ENCODE measurements at regions not wholly inside any gene's neighbourhood (a gene's known extent, or its start where the extent isn't known, plus 50 kb on each side); places are given as distances from the start of the nearest gene placed in this dataset.

DNA sequence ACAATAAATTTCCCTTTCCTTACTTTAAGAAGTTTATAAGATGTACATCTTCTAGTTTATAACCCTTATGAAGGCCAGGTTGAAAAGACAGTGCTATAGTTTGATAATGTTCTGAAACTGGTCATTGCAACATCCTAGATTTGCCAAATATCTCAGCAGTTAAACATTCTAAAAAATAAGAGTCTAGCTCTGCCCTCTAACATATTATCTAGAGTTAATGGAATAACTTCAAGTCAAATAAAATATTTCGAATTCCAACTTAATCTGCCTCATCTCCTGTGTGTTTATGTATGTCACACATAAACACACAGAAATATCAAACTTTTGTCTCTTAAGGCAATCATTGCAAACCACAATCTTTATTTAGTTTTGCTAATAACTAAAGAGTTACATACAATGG is 796.6 kb downstream of the TLE1 start:
- H3K27me3 Mint-ChIP-seq (ENCODE audit: low read depth) = no peaks in the 10 kb centered on the region
- H3K36me3 Mint-ChIP-seq (ENCODE audit: low read depth) = no peaks in the 10 kb centered on the region
- no peak overlapping the region for H3K27ac Mint-ChIP-seq
- peaks cover 15% of the 10 kb centered on the region for H3K9me3 Mint-ChIP-seq
- no peaks in the 10 kb centered on the region for H3K4me1 Mint-ChIP-seq
- H3K4me3 Mint-ChIP-seq = no peak overlapping the region
- no peak for TF ChIP-seq CTCF (IDR thresholded peaks at IDR 0.05; ENCODE audit: unreplicated experiment in 3 of 3)

DNA sequence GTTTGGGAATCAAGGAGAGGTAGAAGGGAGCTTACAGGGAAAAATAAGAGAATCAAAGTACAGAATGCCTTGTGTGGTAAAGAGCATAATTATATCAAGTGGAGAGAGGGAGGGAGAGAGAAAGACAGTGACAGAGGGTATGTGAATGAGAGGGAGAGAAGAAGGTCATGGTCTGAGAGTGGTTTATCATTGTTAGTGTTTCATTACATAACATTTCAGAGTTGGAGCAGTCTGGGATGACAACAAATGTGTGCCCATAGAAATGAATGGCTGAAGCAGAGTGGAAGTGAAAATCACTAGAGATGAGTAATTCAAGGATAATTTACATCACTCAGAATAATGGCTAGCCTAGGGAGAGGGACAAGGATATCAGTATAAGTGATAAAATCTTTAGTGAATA is 799.2 kb downstream of the TLE1 start:
- Mint-ChIP-seq H3K27ac (no peak overlapping the region), H3K36me3 (ENCODE audit: low read depth) (peaks cover 3% of the 10 kb centered on the region), H3K4me1 (no peaks in the 10 kb centered on the region), H3K4me3 (no peak overlapping the region), H3K9me3 (peaks cover 8% of the 10 kb centered on the region), H3K27me3 (ENCODE audit: low read depth) (no peaks in the 10 kb centered on the region)
- TF ChIP-seq CTCF (IDR thresholded peaks at IDR 0.05; ENCODE audit: unreplicated experiment in 3 of 3) = no peak

DNA sequence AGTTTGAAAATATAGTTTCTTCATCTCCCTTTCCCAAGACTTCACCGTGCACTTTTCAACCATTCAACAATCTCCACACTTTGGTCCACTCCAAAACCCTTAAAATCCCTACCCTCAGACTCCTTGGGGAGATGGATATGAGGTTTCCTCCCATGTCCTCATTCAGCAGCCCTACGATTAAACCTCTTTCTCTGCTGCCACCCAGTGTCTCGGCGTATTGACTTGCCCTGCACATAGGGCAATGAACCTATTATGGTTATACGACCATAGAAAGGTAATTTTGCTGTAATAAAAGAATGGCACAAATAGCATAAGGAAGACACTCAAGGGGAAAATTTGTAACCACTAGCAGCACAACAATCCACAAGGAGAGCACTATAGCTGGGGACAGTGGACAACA is 803.5 kb downstream of the TLE1 start:
- H3K4me1 Mint-ChIP-seq = peaks cover 5% of the 10 kb centered on the region
- no peaks in the 10 kb centered on the region for H3K27me3 Mint-ChIP-seq (ENCODE audit: low read depth)
- peaks cover 3% of the 10 kb centered on the region for H3K36me3 Mint-ChIP-seq (ENCODE audit: low read depth)
- peaks cover 4% of the 10 kb centered on the region for H3K9me3 Mint-ChIP-seq
- H3K27ac Mint-ChIP-seq = peak overlapping the region in 1 of 3 experiments; percentile 17
- no peak overlapping the region for H3K4me3 Mint-ChIP-seq
- no peak for TF ChIP-seq CTCF (IDR thresholded peaks at IDR 0.05; ENCODE audit: unreplicated experiment in 3 of 3)

GRCh38 chr9:80883826-80884579 is 805.3 kb downstream of the TLE1 start:
- peaks cover 5% of the 10 kb centered on the region for H3K4me1 Mint-ChIP-seq

GRCh38 chr9:80883426-80883825 is 805.9 kb downstream of the TLE1 start:
- H3K36me3 Mint-ChIP-seq (ENCODE audit: low read depth) = peaks cover 3% of the 10 kb centered on the region
- no peak overlapping the region for H3K27ac Mint-ChIP-seq
- peaks cover 4% of the 10 kb centered on the region for H3K9me3 Mint-ChIP-seq
- no peaks in the 10 kb centered on the region for H3K27me3 Mint-ChIP-seq (ENCODE audit: low read depth)
- TF ChIP-seq CTCF (IDR thresholded peaks at IDR 0.05; ENCODE audit: unreplicated experiment in 3 of 3) = no peak
- peaks cover 5% of the 10 kb centered on the region for H3K4me1 Mint-ChIP-seq
- H3K4me3 Mint-ChIP-seq = no peak overlapping the region

More at GRCh38 chr9:80883826-80884579, 805.3 kb downstream of the TLE1 start:
- H3K27ac Mint-ChIP-seq = no peak overlapping the region
- no peaks in the 10 kb centered on the region for H3K27me3 Mint-ChIP-seq (ENCODE audit: low read depth)
- TF ChIP-seq CTCF (IDR thresholded peaks at IDR 0.05; ENCODE audit: unreplicated experiment in 3 of 3) = no peak
- peaks cover 3% of the 10 kb centered on the region for H3K36me3 Mint-ChIP-seq (ENCODE audit: low read depth)
- H3K9me3 Mint-ChIP-seq = peaks cover 4% of the 10 kb centered on the region
- no peak overlapping the region for H3K4me3 Mint-ChIP-seq

GRCh38 chr9:80881940-80882339 is 807.4 kb downstream of the TLE1 start:
- Mint-ChIP-seq H3K36me3 (ENCODE audit: low read depth) (peaks cover 3% of the 10 kb centered on the region), H3K27ac (no peak overlapping the region), H3K27me3 (ENCODE audit: low read depth) (no peaks in the 10 kb centered on the region), H3K9me3 (peaks cover 4% of the 10 kb centered on the region), H3K4me1 (peaks cover 5% of the 10 kb centered on the region), H3K4me3 (no peak overlapping the region)
- no peak for TF ChIP-seq CTCF (IDR thresholded peaks at IDR 0.05; ENCODE audit: unreplicated experiment in 3 of 3)
